Panc1 (cell line): ENCODE measurements at regions not wholly inside any gene's neighbourhood (a gene's known extent, or its start where the extent isn't known, plus 50 kb on each side); places are given as distances from the start of the nearest gene placed in this dataset.

ENCODE experiments used
- ATAC-seq: fragments of 200-7000 bp; cut with Tn5 transposase; 2 replicates; pipeline ENCODE4 v1.9.1; 2020; ENCODE audit warnings: mild to moderate bottlenecking, moderate library complexity
- BruUV-seq: library from RNA; stranded (reverse); fragments of 400-500 nt; replicated peaks from 2 replicates; lab custom pipeline; 2021; lab: Mats Ljungman, UMichigan
- CTCF ChIA-PET: fragments of 300-600 bp; sonication (Branson Sonifier 250); formaldehyde crosslinking; loops from one replicate; lab custom pipeline; 2022; ENCODE audit warnings: antibody characterized with exemption; lab: Charles Lee
- POLR2A ChIA-PET: fragments of 300-600 bp; sonication (Branson Sonifier 250); formaldehyde crosslinking; loops from one replicate; lab custom pipeline; 2022; ENCODE audit warnings: antibody characterized with exemption; lab: Charles Lee
- DNase-seq: peaks from one replicate; pipeline ENCODE4 v3.0.0-alpha.2; 2010; ENCODE audit warnings: low read depth, low spot score
- H3K27ac ChIP-seq: 2 replicates; pipeline ENCODE4 v1.5.1; 2011; ENCODE audit warnings: mild to moderate bottlenecking, low read length, inconsistent platforms
- H3K27me3 ChIP-seq: fragments of 200-500 bp; sonication (Bioruptor generic); 2 replicates; pipeline ENCODE4 v1.6.0; 2014; ENCODE audit warnings: low read length, inconsistent platforms; ENCODE audit not compliant: control insufficient read depth, insufficient read depth
- H3K36me3 ChIP-seq: fragments of 200-500 bp; sonication (Bioruptor generic); 2 replicates; pipeline ENCODE4 v1.5.1; 2014; ENCODE audit warnings: inconsistent platforms, mild to moderate bottlenecking, low read length, moderate library complexity; ENCODE audit not compliant: control insufficient read depth, insufficient read depth
- H3K4me1 ChIP-seq: 2 replicates; pipeline ENCODE4 v1.5.1; 2011; ENCODE audit warnings: inconsistent platforms, mild to moderate bottlenecking, low read length, moderate library complexity; ENCODE audit not compliant: control insufficient read depth, insufficient read depth
- H3K4me3 ChIP-seq, 2 experiments: 2 replicates each; pipeline ENCODE4 v1.5.1; 2011 to 2012; ENCODE audit warnings: low read depth in 2 of 2, low read length in 2 of 2, mild to moderate bottlenecking in 2 of 2, inconsistent platforms in 1 of 2, moderate library complexity in 1 of 2
- H3K9me3 ChIP-seq: fragments of 200-500 bp; sonication (Bioruptor generic); 2 replicates; pipeline ENCODE4 v1.5.1; 2014; ENCODE audit warnings: low read depth, mild to moderate bottlenecking, inconsistent platforms, low read length, moderate library complexity; ENCODE audit not compliant: control insufficient read depth, insufficient read depth
- CTCF ChIP-seq: fragments of 450-650 bp; IDR thresholded peaks from 2 replicates; pipeline ENCODE4 v1.5.1; 2017; ENCODE audit warnings: mild to moderate bottlenecking
- POLR2AphosphoS5 ChIP-seq: IDR thresholded peaks from 2 replicates; pipeline ENCODE4 v1.6.1; 2012; ENCODE audit warnings: mild to moderate bottlenecking, low read depth, low read length, moderate library complexity
- REST ChIP-seq, 2 experiments: IDR thresholded peaks; 2 replicates each; pipeline ENCODE4 v1.6.1; 2011 to 2012; ENCODE audit warnings: low read depth in 2 of 2, control low read depth in 1 of 2, low read length in 1 of 2, mild to moderate bottlenecking in 1 of 2, moderate library complexity in 1 of 2; ENCODE audit not compliant: insufficient read depth in 1 of 2
- SIN3A ChIP-seq: IDR thresholded peaks from 2 replicates; pipeline ENCODE4 v1.6.1; 2012; ENCODE audit warnings: low read depth, mild to moderate bottlenecking, low read length, moderate library complexity, borderline replicate concordance; ENCODE audit not compliant: insufficient read depth
- TCF7L2 ChIP-seq: IDR thresholded peaks from 2 replicates; pipeline ENCODE4 v1.6.1; 2011; ENCODE audit warnings: mild to moderate bottlenecking, low read depth, low read length, inconsistent platforms
- in situ Hi-C: cut with HindIII; loops from 2 replicates; pipeline ENCODE4 v1.10.0; 2016; ENCODE audit warnings: low sequenced_read_pairs, low pct_unique_long_range_greater_than_20kb
- intact Hi-C: fragments of 100-400 bp; cut with micrococcal nuclease; formaldehyde crosslinking; loops from one replicate; pipeline ENCODE4 v1.10.0; 2022; ENCODE audit not compliant: unreplicated experiment

- H3K9me3 ChIP-seq: no peaks in the 10 kb centered on the region
- H3K4me1 ChIP-seq: no peaks in the 10 kb centered on the region
- no TSS peak for BruUV-seq
- no peaks in the 10 kb centered on the region for H3K27me3 ChIP-seq
- intact Hi-C loops: no loop called here
- H3K36me3 ChIP-seq: no peaks in the 10 kb centered on the region
- TF ChIP-seq CTCF (no peak), TCF7L2 (no peak), REST (IDR thresholded peaks at IDR 0.05; ENCODE audit: insufficient read depth in 1 of 2, low read depth in 2 of 2, low read length in 1 of 2) (no peak), SIN3A (no peak), POLR2AphosphoS5 (no peak)
- no peak overlapping the region for H3K4me3 ChIP-seq
- DNase-seq (no peak), ATAC-seq (no peak)
- in situ Hi-C loops: no loop called here
- CTCF ChIA-PET: no interaction called here
- POLR2A ChIA-PET: no interaction called here
- H3K27ac ChIP-seq: no peak overlapping the region
Observed at GRCh38 chr10:44458671-44459413, 73.9 kb upstream of the CXCL12 start.

DNA sequence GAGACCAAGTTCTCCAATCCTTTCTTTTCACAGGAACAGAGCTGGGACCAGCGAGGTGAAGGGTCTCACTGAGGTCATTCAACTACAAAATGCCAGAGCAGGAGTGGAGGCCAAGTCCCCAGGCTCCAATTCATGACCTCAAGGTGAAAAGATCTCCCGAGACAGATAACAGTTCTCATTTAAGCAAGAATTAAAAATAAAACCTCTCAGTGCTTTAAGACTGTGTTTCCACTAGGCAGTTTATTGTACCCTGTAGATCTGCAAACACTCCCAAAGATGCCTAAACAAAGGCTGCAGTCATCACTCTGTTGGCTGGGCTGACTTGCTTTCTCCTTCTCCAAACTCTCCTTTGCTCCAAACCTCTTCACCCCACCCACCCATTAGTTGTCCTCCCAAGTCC, 74.8 kb upstream of the CXCL12 start:
- no peak for ATAC-seq
- H3K27me3 ChIP-seq: no peaks in the 10 kb centered on the region; the same call in 1 of the 2 replicates
- no peak for DNase-seq
- H3K27ac ChIP-seq: no peak overlapping the region
- no peaks in the 10 kb centered on the region for H3K36me3 ChIP-seq
- POLR2A ChIA-PET: no interaction called here
- TF ChIP-seq POLR2AphosphoS5: no peak
- no peak for TF ChIP-seq REST (IDR thresholded peaks at IDR 0.05; ENCODE audit: insufficient read depth in 1 of 2, low read depth in 2 of 2, low read length in 1 of 2)
- TF ChIP-seq TCF7L2: no peak
- TF ChIP-seq CTCF: no peak
- TF ChIP-seq SIN3A: no peak
- H3K4me3 ChIP-seq: no peak overlapping the region
- in situ Hi-C loops: no loop called here
- no peaks in the 10 kb centered on the region for H3K9me3 ChIP-seq
- intact Hi-C loops: no loop called here
- no TSS peak for BruUV-seq
- H3K4me1 ChIP-seq: no peaks in the 10 kb centered on the region
- CTCF ChIA-PET: no interaction called here
